Sigmoid colon (tissue), 4 donors: ENCODE measurements at regions not wholly inside any gene's neighbourhood (a gene's known extent, or its start where the extent isn't known, plus 50 kb on each side); places are given as distances from the start of the nearest gene placed in this dataset.

ENCODE experiments used
- EP300 ChIP-seq, 4 donors: sonication (generic); formaldehyde crosslinking; IDR thresholded peaks; one replicate each; pipeline ENCODE4 v1.6.1; 2017; ENCODE audit warnings: antibody characterized with exemption in 4 of 4
- POLR2AphosphoS5 ChIP-seq, 4 donors: sonication (generic); formaldehyde crosslinking; IDR thresholded peaks; one replicate each; pipeline ENCODE4 v1.6.1; 2017; ENCODE audit warnings: antibody characterized with exemption in 4 of 4
- TF ChIP-seq, protein P1 (sequence below), 4 experiments: fragments of 450-650 bp in 3 of 4; fragments of 200-600 bp in 1 of 4; IDR thresholded peaks; one replicate each; pipeline ENCODE4 v1.5.1; 2016 to 2019; ENCODE audit warnings: antibody characterized with exemption in 4 of 4, mild to moderate bottlenecking in 3 of 4, moderate library complexity in 2 of 4

DNA sequence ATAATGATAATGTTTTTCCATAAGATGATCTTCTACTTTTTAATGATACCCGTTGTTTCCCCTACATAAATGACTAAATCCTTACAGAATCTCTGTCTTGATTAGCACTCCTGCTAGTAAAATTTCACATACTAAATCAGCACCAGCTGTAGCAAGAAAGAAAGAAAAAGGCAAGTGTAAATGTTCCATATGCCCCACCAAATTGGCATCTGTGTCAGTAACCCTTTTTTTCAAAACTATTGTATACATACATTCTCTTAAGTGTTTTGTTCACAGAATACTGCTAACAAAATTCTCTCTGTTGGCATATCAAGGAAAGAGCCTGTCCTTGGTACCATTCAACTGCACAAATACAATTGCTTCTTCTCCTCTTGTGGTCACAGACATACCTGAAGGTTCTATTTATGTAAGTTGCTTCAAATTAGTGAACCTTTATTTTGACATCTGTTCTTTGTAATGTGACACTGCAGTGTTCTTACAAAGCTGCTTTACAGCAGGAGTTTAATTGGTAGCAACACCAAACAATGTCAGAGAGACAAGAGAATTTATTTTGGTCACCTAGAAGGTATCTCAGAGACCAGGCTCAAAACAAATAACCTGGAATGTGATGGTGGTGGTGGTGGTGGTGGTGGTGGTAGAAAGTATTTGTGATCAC lies 641.9 kb downstream of the ZEB2 start:
- TF ChIP-seq, protein P1, sequence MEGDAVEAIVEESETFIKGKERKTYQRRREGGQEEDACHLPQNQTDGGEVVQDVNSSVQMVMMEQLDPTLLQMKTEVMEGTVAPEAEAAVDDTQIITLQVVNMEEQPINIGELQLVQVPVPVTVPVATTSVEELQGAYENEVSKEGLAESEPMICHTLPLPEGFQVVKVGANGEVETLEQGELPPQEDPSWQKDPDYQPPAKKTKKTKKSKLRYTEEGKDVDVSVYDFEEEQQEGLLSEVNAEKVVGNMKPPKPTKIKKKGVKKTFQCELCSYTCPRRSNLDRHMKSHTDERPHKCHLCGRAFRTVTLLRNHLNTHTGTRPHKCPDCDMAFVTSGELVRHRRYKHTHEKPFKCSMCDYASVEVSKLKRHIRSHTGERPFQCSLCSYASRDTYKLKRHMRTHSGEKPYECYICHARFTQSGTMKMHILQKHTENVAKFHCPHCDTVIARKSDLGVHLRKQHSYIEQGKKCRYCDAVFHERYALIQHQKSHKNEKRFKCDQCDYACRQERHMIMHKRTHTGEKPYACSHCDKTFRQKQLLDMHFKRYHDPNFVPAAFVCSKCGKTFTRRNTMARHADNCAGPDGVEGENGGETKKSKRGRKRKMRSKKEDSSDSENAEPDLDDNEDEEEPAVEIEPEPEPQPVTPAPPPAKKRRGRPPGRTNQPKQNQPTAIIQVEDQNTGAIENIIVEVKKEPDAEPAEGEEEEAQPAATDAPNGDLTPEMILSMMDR (IDR thresholded peaks at IDR 0.05) = no peak
- TF ChIP-seq EP300 (IDR thresholded peaks at IDR 0.05) = no peak
- TF ChIP-seq POLR2AphosphoS5 (IDR thresholded peaks at IDR 0.05) = no peak
